ENCODE measurements at regions not wholly inside any gene's neighbourhood (a gene's known extent, or its start where the extent isn't known, plus 50 kb on each side); places are given as distances from the start of the nearest gene placed in this dataset.
"Not testable (repeated sequence)": the region's sequence is repeated elsewhere in the genome, so short reads cannot be mapped to it uniquely, and the experiment has no call there.

DNA sequence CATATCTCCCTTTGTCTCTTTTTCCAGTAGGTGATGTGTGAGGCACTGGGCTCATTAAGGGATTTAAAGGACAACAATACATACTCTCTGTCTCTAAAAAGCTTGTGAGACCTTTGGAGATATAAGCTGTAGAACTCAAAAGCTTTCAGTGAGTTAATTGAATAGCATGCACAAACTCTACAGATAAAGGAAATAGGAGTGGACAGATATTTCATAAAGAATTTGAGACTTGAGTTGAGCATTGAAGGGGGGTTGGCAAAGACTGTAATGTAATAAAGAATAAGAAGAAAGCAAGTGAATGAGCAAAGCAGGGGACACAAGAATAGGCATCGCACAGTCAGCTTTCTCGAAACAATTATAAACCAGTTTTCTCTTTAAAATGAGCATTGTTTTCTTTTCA, 583.4 kb upstream of the DPPA4 start:
- no peak for DNase-seq

DNA sequence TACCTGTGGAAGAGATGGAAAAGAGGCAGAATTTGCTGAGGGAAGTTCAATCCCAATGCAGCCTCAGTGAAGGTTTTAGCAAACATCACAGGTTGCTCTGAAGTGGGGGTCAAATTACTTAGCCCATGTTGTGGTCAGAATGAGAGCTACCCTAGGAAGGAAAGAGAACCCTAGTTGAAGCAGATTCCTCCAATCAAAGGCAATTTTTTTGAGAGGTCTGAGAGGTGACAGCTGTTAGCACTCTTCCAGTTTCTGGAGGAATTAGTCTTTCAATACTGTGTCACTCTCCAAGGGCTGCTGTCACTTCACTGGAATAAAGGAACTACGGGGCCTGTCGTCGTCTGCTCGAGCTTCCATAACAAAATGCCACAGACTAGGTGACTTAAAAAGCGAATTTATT, 584.2 kb upstream of the DPPA4 start:
- DNase-seq: no peak

DNA sequence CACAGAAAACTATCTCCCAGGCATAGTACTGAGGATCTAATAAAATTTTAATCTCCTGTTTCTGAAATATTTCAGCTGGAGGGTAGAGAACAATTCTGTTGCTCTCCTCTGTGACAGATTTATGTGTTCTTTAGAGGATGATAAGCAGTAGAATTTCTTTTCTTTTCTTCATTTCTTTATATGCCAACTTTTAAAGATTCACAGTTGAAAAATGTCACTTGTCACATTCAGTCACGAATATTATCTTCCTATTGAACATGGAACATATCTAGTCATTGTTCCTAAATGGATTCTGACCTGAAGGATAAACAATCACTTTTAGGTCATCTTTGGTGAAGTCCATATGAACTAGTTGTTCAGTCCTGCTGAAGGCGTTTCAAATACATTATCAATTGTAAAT, 585.5 kb upstream of the DPPA4 start:
- DNase-seq: no peak

DNA sequence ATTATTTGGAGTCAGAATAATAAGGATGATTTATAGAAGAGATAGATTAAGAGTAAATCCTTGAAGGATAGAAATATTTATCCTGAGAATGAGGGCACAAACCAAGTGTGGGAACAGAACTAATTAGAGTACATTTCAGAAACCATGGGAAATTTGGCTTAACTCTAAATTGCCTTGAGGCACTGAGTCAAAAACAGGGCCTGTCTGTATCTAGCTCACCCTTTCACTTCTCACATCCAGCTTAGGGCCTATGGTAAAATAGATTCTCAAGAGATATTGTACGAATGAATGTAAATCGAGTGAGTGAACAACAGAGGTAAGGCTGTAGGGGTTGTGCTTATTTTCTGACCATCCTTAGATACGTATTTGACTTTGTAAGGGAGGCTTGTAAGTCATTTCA, 586.1 kb upstream of the DPPA4 start:
- DNase-seq: no peak

DNA sequence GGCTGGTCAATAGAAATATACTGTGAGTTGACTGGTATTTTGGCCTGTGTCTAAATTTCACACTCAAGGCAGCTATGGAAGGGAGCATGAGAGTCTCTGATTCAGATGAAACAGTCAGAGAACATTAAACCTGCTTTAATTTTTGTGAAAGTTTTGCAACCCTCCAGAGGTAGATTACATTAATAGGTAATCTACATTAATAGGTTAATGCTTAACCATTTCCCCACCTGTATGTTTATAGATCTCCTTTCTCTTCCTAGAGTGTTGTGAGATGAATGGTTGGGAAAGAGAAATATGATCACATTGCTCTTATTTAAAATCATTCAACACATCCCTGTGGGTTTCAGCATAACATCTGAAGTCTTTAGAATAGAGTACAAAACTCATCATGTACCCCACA, 586.9 kb upstream of the DPPA4 start:
- no peak for DNase-seq

DNA sequence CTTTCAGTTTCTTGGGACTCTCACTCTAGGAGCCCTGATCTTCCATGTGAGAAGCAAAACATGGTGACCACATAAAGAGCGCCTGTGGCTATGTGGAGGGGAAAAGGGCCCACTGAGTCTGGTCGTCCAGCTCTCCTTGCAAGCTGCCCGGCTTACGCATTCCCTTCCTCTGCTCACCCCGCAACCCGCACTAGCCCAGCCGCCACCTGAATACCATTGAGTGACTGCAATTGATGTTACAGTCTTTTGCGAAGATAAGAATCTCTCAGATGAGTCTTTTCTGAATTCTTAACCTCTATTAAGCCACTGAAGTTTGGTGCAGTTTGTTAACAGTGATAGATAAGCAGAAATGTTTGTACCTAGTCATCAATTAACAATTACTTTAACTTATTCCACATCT, 589.0 kb upstream of the DPPA4 start:
- DNase-seq: no peak

DNA sequence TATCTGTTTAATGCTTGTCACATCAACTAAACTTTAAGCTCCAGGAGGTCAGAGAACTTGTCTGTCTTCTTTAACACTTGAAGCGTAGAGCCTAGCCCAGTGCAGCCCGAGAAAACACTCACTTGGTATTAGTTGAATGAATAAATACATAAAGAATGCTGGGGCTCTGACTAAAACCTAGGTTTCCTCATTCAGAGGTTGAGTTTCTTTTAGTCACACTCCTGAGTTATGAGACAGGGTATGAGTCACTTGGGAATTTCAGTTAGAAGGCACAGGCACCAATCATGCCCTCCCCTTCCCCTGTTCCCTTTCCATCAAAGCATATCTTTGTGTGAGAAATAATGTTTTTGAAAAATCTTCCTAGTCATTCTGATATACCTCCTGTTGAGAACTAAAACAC, 589.8 kb upstream of the DPPA4 start:
- no peak for DNase-seq

DNA sequence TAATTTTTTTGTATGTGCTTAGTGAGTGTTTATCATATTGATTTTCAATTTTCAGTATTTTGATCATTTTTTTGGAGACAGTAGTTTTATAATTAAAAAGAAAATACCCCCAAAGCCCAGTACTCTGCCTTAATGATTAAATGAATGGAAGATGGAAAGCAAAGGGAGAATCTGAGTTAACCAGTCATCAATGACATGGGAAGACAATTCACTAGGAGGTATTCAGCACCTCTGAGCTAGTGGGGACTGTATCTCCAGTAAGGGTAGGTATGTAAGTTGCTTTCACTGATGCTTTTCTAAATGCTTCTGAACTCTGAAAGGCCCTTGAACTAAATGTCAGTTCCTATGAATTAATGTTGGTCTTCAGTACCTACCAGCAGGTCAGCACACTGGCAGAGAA, 590.4 kb upstream of the DPPA4 start:
- DNase-seq: no peak

DNA sequence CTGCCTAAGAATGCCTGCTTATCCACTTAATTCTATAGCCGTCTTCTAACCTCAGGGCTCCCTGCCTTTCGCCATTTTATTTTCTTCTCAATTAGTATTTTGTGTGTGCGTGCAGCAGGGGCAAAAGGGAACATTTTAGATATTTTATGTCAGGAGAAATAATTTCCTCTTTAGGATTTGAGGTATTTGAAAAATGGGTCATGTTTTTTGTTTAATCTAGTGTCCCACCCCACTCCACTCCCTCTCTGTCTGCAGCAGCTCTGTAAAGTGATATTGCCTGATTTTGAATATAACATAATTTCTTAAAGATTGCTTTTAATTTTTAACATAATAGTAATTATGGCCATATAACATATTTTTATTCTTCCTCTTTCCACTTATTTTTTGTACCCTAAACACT, 593.2 kb upstream of the DPPA4 start:
- no peak for DNase-seq

DNA sequence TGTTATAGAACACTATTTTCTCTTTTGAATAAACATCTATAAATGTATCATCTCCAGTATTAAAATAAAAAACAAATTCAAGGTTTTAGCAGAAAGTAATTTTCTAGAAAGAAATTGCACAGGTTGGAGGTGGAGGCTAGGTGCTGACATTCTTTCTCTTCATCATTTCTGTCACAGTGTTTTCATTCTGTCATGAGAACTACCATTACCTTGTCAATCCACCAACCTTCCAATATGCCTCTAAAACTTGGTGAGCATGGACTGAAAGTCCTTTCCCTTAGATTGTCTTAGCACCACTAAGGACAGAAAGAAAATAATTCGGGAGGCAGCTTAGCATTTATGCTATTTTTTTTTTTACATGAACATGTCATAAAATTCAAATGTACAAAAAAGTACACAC, 596.2 kb upstream of the DPPA4 start:
- DNase-seq: no peak

DNA sequence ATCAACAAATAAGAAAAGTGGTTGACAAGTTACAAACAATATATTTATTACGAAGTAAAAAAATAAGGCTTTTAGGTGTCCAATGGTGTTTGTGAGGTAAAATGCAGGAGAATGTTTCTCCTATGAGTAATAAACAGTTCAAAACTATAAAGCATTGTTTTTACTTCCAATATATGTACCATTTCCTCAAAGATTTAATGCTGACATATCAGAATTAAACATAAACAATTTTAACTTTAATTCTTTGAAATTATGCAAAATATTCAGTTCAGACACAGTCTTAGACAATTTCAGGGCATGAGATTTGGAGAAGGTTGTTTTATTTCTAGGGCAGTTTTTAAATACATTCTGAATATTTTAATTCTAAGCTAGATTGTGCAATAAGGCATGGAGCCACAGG, 602.5 kb upstream of the DPPA4 start:
- no peak for DNase-seq

DNA sequence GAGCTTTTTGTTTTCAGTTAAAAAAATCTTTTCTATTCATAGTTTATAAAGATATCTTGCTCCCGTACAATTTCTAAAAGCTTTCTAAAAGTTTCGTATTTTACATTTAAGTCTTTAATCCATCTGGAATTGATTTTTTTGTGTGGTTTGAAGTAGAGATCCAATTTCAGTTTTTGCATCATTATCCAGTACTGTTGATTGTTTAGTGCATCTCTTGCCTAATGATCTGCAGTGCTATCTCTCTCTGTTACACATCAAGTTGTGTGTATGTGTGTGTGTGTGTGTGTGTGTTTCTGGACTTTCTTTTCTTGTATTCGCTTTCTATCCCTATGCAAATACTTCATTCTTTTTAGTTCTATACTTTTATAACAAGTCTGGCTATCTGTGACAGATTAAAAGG, 605.8 kb upstream of the DPPA4 start:
- no peak for DNase-seq

DNA sequence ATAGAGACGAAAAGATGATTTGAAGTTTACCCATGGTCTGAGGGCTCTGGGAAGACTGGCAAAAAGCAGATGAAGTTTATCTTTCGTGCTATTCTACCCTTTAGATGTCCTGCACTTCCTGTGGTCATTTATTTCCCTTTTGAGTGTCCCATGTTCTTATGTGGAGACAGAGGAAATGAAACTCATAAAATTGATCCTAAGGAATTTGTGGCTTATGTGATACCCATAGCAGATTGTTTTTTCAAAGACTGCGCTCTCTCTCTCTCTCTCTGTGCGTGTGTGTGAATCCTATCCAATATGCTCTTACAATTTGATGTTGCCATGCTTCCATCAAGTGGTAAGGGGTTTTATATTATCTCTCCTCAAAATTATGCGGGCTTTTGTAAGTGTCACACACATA, 607.5 kb upstream of the DPPA4 start:
- no peak for DNase-seq

DNA sequence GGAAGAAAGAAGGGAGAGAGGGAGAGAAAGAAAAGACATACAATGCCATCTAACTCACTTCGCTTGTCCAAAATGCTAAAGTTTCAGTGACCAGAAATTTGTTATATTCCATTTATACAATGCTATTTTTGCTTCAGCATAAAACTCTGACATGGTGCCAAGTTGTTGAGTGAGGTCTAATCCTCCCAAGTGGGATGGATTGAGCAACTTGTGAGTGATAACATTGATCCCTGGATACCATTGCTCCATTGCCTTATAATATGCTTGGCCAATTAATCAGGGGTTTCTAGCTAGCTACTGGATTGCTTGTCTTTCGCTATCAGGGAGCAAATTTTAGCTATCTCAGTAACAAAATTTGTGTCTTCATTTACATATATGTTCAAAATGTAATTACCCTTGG, 615.6 kb upstream of the DPPA4 start:
- no peak for DNase-seq

DNA sequence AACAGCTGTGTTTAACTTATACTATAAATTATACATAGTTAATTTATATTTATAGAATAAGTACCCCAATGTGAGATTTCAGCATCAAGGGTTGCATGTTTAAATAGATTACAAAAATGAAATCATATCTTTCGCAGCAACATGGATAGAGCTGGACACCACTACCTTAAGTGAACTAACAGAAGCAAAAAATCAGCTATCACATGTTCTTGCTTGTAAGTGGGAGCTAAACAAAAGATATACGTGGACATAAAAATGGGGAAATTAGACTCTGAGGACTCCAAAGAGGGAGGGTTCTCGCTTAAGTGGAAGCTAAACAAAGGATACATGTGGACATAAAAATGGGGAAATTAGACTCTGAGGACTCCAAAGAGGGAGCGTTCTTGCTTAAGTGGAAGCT, 626.5 kb upstream of the DPPA4 start:
- no peak for DNase-seq

DNA sequence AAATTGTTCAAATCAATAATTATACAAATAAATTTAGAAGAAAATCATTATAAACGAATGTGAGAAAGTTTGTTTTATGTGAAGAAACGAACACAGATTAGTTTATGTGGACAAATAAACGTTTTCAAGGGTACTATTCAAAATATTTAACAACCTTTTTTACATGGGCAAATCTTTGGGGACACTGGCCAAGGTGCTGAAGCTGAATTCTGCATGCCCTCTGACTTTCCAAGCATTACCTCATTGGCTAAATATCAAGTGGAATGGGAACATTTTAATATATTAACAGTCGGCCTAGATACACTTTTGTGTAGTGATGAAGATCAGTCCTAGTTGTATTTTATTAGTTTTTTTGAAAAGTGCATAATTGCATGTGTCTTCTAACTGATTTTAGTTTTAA, 636.4 kb upstream of the DPPA4 start:
- no peak for DNase-seq

DNA sequence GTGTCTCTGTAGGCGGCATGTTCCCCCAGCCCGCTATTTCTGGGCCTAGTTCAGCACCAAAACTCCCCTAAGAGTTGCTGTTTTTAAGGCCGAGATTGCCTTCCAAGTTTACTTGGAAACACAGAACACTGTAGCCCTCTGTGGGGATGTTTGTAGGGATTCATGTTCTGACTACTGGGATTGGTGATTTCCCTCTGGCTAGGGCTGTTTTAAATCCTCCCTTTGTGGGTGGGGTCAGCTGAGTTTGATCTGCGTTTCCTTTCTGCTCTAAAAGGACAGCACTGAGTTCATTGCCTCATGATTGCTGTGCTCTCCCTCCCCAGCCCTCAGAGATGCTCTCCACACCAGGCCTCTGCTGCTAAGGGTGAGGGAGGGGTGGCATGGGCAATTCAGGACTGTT, 640.6 kb upstream of the DPPA4 start:
- DNase-seq: no peak

DNA sequence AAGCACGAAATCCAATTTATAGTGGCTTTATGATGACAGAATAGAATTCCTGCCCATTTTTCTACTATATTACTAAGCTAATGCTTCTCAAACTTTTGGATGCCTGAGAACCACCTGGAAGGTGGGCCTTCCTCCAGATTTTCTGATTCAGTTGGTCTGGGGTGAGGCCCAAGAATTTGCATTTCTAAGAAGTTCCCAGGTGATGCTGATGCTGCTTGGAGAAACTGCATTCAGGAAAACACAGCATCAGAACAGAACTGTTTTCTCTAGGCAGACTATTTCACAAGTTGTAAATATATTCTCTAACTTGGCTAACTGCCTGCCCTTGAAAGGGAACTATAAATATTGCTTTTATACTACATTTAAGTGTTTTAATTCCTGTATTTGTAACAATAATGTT, 644.9 kb upstream of the DPPA4 start:
- no peak for DNase-seq

DNA sequence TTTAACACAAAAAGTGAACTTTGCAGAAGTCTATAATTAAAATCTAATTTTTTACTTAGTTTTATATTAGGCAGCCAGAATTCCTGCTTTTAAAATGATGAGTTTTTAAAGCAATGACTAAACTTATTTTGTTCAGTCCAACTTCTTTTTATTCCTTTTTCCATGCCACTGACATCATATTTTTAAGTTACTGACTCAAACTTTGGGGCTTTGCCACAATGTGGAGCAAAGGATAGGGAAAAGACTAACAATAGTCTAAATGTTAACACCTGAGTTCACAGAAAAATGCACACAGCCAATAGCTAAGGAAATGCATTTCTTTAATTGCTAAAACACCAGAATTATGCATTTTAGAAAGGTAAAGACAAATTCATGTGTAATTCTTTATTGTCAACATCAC, 647.6 kb upstream of the DPPA4 start:
- DNase-seq: no peak

DNA sequence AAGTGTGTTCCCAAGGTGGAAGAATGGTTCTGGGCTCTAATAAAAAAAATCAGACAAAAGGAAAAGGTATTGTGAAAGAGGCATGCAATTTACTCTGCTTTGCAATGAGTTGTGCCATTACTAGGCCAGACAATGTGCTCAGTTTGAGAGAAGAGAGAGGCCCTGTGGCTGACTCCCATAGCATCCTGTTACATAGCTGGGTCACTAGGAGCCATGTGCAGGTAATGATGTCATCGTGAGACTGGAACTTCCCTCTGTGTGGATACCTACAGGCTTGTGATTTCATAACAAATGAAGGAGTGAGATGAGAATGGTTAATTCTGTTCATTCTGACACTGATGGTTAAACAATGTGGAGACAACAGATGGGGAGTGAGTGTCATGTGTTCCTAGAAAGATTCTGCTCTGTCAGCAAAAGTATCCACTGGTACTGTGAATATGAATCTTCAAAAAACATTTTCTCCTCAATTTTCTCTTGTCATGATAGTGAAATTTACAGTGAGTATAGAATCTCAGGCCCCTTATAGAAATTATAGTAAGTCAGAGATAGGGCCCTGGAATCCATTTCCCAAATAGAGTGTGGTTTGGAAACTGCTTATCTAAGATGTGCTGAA, 648.7 kb upstream of the DPPA4 start:
- no peak for DNase-seq

DNA sequence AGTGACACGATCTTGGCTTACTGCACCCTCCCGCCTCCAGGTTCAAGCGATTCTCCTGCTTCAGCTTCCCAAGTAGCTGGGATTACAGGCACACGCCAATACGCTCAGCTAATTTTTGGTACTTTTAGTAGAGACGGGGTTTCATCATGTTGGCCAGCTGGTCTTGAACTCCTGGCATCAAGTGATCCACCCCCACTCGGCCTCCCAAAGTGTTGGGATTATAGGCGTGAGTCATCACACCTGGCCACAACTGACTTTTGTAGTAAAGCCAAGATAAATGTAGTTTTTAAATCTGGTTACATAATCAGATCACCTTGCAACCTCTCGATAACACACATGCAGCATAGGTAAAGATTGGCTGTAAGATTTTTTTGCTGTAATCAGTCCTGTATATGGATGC, 657.5 kb upstream of the DPPA4 start:
- no peak for DNase-seq

DNA sequence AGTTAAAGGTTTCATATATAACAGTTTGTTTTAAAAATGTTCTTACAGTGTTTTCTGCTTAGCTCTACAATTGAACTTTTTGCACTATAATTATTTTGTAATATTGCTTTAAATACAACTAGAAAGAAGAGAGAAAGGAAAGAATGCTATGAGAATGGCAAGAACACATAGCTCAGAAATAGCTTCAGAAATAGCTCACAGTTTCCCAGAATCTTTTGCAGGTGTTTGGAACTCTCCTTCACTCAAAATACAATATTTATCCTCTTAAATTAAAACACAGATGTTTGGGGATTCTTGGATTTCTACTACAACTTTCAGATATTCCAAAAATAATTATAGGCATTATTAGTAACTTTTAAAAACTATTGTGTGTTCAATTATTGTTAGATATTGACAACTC, 658.0 kb upstream of the DPPA4 start:
- DNase-seq: no peak

DNA sequence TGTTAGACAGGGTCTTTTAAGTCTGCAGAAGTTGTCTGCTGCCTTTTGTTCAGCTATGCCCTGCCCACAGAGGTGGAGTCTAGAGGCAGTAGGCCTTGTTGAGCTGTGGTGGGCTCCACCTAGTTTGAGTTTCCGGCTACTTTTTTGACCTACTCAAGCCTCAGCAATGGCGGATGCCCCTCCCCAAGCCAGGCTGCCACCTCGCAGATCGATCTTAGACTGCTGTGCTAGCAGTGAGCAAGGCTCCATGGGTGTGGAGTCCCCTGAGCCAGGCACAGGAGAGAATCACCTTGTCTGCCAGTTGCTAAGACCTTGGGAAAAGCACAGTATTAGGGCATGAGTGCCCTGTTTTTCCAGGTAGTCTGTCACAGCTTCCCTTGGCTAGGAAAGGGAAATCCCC, 664.6 kb upstream of the DPPA4 start:
- not testable (repeated sequence) for DNase-seq

DNA sequence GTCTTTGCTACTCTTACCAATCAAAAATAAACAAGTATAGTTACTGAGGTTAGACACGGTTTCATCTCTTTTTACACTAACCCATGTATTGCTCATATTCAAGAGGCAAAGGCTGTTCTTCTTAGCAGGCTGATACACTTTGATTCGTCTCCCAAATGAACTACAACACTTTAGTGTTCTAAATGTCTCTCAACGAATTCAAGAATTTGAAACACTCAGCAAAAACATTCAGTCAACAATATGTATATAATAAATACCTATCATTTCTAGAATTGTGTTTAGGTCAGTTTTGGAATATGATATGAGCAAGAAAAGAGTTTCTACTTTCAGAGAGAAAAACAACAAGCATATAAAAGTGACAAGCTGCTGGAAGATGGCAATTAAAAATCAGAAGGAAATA, 669.6 kb upstream of the DPPA4 start:
- no peak for DNase-seq

DNA sequence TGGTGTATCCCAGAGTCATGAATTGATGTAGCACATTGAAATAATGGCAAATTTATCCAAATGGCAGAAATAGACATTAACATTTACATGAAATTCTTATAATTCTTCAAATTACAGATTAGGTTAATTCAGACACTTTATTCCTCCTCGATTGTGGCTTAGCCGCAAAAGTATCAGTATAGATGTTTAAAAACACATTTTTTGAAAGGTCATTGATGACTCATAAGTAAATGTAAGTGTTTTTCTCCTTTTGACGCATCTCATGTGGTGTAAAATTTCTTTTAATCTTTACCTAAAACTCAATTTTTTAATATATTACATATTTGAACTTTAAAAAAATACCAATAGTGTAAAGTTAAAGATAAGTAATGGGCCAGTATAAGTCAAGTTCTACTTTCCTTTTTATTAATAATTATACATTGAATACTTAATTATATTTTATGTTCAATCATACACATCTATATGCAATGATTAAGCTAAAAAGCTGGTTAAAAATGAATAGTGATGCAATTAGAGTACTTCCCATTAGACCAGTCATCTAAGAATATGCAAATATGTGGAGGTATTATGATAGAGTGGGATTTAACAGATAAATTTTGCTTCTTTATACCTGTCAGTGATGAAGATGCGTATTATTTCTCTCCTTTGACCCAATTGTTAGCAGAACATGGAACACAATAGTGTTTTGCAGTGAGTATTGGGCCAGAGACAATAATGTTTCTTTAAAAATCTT, 678.1 kb upstream of the DPPA4 start:
- no peak for DNase-seq
